ENCODE measurements at regions not wholly inside any gene's neighbourhood (a gene's known extent, or its start where the extent isn't known, plus 50 kb on each side); places are given as distances from the start of the nearest gene placed in this dataset.

GRCh38 chr2:234842753-234843152 lies 109.1 kb upstream of the SH3BP4 start:
- ATAC-seq, result no peak
- DNase-seq, result no peak
- intact Hi-C loops (cut with DNase I, micrococcal nuclease), result no loop called here

GRCh38 chr2:234841321-234842015 lies 110.3 kb upstream of the SH3BP4 start:
- intact Hi-C loops (cut with DNase I, micrococcal nuclease), result no loop called here
- DNase-seq, result no peak
- ATAC-seq, result peak; percentile 75

- intact Hi-C loops (cut with DNase I, micrococcal nuclease), result no loop called here
- ATAC-seq (no peak), DNase-seq (no peak)
Measured at GRCh38 chr2:234840336-234840735, 111.5 kb upstream of the SH3BP4 start.

- DNase-seq, result no peak
- intact Hi-C loops (cut with DNase I, micrococcal nuclease), result no loop called here
- no peak for ATAC-seq
Measured at GRCh38 chr2:234839285-234839684, 112.5 kb upstream of the SH3BP4 start.

- no peak for DNase-seq
- ATAC-seq, result no peak
- intact Hi-C loops (cut with DNase I, micrococcal nuclease), result no loop called here
Measured at GRCh38 chr2:234836271-234836670, 115.5 kb upstream of the SH3BP4 start.

GRCh38 chr2:234835738-234836137 lies 116.1 kb upstream of the SH3BP4 start:
- DNase-seq (no peak), ATAC-seq (no peak)
- intact Hi-C loops (cut with DNase I, micrococcal nuclease), result no loop called here

GRCh38 chr2:234834228-234834923 lies 117.4 kb upstream of the SH3BP4 start:
- no peak for ATAC-seq
- no peak for DNase-seq
- intact Hi-C loops (cut with DNase I, micrococcal nuclease), result no loop called here

- ATAC-seq, result no peak
- intact Hi-C loops (cut with DNase I, micrococcal nuclease), result no loop called here
- DNase-seq, result no peak
Measured at GRCh38 chr2:234830853-234831252, 121.0 kb upstream of the SH3BP4 start.

GRCh38 chr2:234829074-234829455 lies 122.8 kb upstream of the SH3BP4 start:
- intact Hi-C loops (cut with DNase I, micrococcal nuclease), result no loop called here
- no peak for ATAC-seq
- DNase-seq, result no peak

- intact Hi-C loops (cut with DNase I, micrococcal nuclease), result no loop called here
- no peak for DNase-seq
Measured at GRCh38 chr2:234828382-234829073, 123.3 kb upstream of the SH3BP4 start.

GRCh38 chr2:234827096-234827860 lies 124.5 kb upstream of the SH3BP4 start:
- DNase-seq (no peak), ATAC-seq (no peak)
- intact Hi-C loops (cut with DNase I, micrococcal nuclease), result no loop called here

More at GRCh38 chr2:234828382-234829073, 123.3 kb upstream of the SH3BP4 start:
- ATAC-seq, result no peak

- ATAC-seq (no peak), DNase-seq (no peak)
- intact Hi-C loops (cut with DNase I, micrococcal nuclease), result no loop called here
Measured at GRCh38 chr2:234826681-234827080, 125.1 kb upstream of the SH3BP4 start.

- DNase-seq (no peak), ATAC-seq (no peak)
- intact Hi-C loops (cut with DNase I, micrococcal nuclease), result no loop called here
Measured at GRCh38 chr2:234825616-234826015, 126.2 kb upstream of the SH3BP4 start.

GRCh38 chr2:234823877-234824376 lies 127.9 kb upstream of the SH3BP4 start:
- ATAC-seq (no peak), DNase-seq (no peak)
- intact Hi-C loops (cut with DNase I, micrococcal nuclease), result no loop called here

- ATAC-seq, result no peak
Measured at GRCh38 chr2:234823196-234823876, 128.5 kb upstream of the SH3BP4 start.

GRCh38 chr2:234821946-234822475 lies 129.8 kb upstream of the SH3BP4 start:
- ATAC-seq (no peak), DNase-seq (no peak)
- intact Hi-C loops (cut with DNase I, micrococcal nuclease), result no loop called here

More at GRCh38 chr2:234823196-234823876, 128.5 kb upstream of the SH3BP4 start:
- DNase-seq, result peak in 1 of 2 donors; percentile 9
- intact Hi-C loops (cut with DNase I, micrococcal nuclease), result no loop called here

- ATAC-seq (no peak), DNase-seq (no peak)
- intact Hi-C loops (cut with DNase I, micrococcal nuclease), result no loop called here
Measured at GRCh38 chr2:234818937-234819336, 132.9 kb upstream of the SH3BP4 start.

GRCh38 chr2:234816491-234816890 lies 135.3 kb upstream of the SH3BP4 start:
- intact Hi-C loops (cut with DNase I, micrococcal nuclease), result no loop called here
- no peak for ATAC-seq
- DNase-seq, result no peak
